Thyroid gland (tissue), 4 donors: ENCODE measurements at regions not wholly inside any gene's neighbourhood (a gene's known extent, or its start where the extent isn't known, plus 50 kb on each side); places are given as distances from the start of the nearest gene placed in this dataset.

Experiments used
- DNase-seq, 2 donors: peaks; one replicate each; pipeline ENCODE4 v3.0.0-alpha.2; 2019
- H3K27ac ChIP-seq, 3 donors: fragments of 200-600 bp; sonication (generic); 1 replicate in 2 of 3; 2 replicates in 1 of 3; pipeline ENCODE4 v1.5.1; 2016 to 2019; ENCODE audit warnings: mild to moderate bottlenecking in 1 of 3, moderate library complexity in 1 of 3
- H3K27me3 ChIP-seq: fragments of 200-600 bp; sonication (generic); one replicate; pipeline ENCODE4 v1.5.1; 2019
- H3K36me3 ChIP-seq, 2 donors: fragments of 200-600 bp; sonication (generic); one replicate each; pipeline ENCODE4 v1.5.1; 2016 to 2019
- H3K4me1 ChIP-seq, 2 donors: fragments of 200-600 bp; sonication (generic); one replicate each; pipeline ENCODE4 v1.5.1; 2017 to 2019
- H3K4me3 ChIP-seq, 3 donors: fragments of 200-600 bp; sonication (generic); replicated peaks in 1 of 3; 1 replicate in 2 of 3; 2 replicates in 1 of 3; pipeline ENCODE4 v1.5.1; 2016; ENCODE audit warnings: mild to moderate bottlenecking in 1 of 3
- H3K9me3 ChIP-seq: fragments of 200-600 bp; sonication (generic); one replicate; pipeline ENCODE4 v1.5.1; 2017
- POLR2A ChIP-seq, 2 donors: fragments of 450-650 bp; IDR thresholded peaks; one replicate each; pipeline ENCODE4 v1.6.1; 2017; ENCODE audit warnings: antibody characterized with exemption in 2 of 2, mild to moderate bottlenecking in 2 of 2, moderate library complexity in 1 of 2
- WGBS, 2 donors: methylation state at CpG; one replicate each; pipeline ENCODE4 v1.1.5; 2017; 5-methylcytosine and 5-hydroxymethylcytosine counted together
- intact Hi-C: fragments of 100-400 bp; cut with DNase I; formaldehyde crosslinking; loops from one replicate; pipeline ENCODE4 v1.15.1; 2023
- TF ChIP-seq, protein P1 (sequence below), 6 experiments: fragments of 200-600 bp in 3 of 6; fragments of 450-650 bp in 3 of 6; sonication (generic) in 3 of 6; IDR thresholded peaks; one replicate each; pipeline ENCODE4 v1.5.1; 2016 to 2019; ENCODE audit warnings: antibody characterized with exemption in 6 of 6, mild to moderate bottlenecking in 2 of 6, inconsistent platforms in 1 of 6, moderate library complexity in 1 of 6

DNA sequence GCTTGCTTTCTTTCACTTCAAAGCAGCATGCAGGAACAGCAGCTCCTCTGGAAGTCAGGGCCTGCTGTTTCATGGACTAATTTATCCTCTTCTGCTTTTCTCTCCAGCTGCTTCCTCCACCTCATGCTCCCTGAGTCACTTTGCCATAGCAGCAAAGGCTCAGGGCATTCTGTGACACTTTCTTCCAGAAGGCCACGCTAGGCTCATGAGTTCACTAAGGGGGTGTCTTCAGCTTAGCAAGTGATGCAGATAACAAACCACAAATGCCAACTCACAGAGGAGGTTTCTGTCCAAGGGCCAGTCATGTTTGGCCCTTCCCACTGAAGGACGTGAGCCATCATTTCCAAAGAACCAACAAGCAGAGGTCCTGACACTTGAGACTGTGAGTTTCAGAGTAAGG, 200.2 kb downstream of the ADGRA3 start:
- intact Hi-C loops: no loop called here
- H3K4me3 ChIP-seq: no peak overlapping the region
- H3K9me3 ChIP-seq: no peaks in the 10 kb centered on the region
- H3K36me3 ChIP-seq: no peaks in the 10 kb centered on the region
- H3K27me3 ChIP-seq: no peaks in the 10 kb centered on the region
- TF ChIP-seq, protein P1, sequence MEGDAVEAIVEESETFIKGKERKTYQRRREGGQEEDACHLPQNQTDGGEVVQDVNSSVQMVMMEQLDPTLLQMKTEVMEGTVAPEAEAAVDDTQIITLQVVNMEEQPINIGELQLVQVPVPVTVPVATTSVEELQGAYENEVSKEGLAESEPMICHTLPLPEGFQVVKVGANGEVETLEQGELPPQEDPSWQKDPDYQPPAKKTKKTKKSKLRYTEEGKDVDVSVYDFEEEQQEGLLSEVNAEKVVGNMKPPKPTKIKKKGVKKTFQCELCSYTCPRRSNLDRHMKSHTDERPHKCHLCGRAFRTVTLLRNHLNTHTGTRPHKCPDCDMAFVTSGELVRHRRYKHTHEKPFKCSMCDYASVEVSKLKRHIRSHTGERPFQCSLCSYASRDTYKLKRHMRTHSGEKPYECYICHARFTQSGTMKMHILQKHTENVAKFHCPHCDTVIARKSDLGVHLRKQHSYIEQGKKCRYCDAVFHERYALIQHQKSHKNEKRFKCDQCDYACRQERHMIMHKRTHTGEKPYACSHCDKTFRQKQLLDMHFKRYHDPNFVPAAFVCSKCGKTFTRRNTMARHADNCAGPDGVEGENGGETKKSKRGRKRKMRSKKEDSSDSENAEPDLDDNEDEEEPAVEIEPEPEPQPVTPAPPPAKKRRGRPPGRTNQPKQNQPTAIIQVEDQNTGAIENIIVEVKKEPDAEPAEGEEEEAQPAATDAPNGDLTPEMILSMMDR (IDR thresholded peaks at IDR 0.05): no peak
- no peak for TF ChIP-seq POLR2A (IDR thresholded peaks at IDR 0.05)
- DNase-seq: no peak
- no peaks in the 10 kb centered on the region for H3K4me1 ChIP-seq
- 60 to 70% methylated on average over 2 of the region's 2 CpGs for WGBS, 2 donors
- H3K27ac ChIP-seq: no peak overlapping the region

DNA sequence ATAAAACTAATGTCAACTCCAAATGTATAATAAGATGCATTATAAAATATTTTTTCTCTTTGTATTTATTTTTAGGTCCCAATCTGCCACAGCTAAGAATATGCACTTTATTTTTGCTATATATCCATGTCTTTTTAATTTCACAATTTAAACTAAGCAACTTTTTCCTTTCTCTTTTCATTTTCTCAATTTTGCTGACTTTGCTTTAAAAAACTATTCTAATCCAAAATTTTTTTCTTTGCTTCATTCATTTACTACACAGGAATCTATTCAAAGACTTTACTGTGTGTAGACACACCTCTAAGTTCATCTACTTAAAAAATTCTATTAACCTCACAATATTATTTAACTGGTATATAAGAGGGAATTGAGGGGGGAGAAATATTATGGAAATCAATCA, 201.9 kb downstream of the ADGRA3 start:
- intact Hi-C loops: no loop called here
- Histone ChIP-seq H3K9me3 (no peaks in the 10 kb centered on the region), H3K27ac (no peak overlapping the region), H3K27me3 (no peaks in the 10 kb centered on the region), H3K36me3 (no peaks in the 10 kb centered on the region), H3K4me1 (no peaks in the 10 kb centered on the region), H3K4me3 (no peak overlapping the region)
- DNase-seq: no peak
- TF ChIP-seq, protein P1 (IDR thresholded peaks at IDR 0.05): no peak
- TF ChIP-seq POLR2A (IDR thresholded peaks at IDR 0.05): no peak

DNA sequence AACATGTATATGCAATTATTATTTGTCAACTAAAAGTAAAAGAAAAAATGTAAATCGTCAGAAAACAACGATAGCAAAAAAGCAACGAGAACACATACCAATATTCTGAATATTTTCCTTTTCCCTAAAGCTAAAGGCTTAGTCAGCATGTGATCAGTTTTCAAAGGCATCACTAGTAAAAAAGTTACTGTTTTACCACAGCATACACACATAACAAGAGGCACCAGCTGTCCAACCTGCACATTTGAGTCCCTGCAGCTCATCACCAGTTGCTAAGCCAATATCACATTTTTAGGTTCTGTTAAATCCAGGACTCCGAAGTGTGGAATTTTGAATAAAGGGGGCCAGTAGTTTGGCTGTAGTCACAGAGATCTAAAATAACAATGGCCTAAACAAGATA, 203.8 kb downstream of the ADGRA3 start:
- Histone ChIP-seq H3K9me3 (no peaks in the 10 kb centered on the region), H3K4me3 (no peak overlapping the region), H3K36me3 (no peaks in the 10 kb centered on the region), H3K4me1 (no peaks in the 10 kb centered on the region), H3K27ac (no peak overlapping the region), H3K27me3 (no peaks in the 10 kb centered on the region)
- DNase-seq: no peak
- WGBS, 2 donors: 89 to 94% methylated on average over 4 of the region's 4 CpGs
- TF ChIP-seq POLR2A (IDR thresholded peaks at IDR 0.05): no peak
- TF ChIP-seq, protein P1 (IDR thresholded peaks at IDR 0.05): no peak
- intact Hi-C loops: no loop called here

DNA sequence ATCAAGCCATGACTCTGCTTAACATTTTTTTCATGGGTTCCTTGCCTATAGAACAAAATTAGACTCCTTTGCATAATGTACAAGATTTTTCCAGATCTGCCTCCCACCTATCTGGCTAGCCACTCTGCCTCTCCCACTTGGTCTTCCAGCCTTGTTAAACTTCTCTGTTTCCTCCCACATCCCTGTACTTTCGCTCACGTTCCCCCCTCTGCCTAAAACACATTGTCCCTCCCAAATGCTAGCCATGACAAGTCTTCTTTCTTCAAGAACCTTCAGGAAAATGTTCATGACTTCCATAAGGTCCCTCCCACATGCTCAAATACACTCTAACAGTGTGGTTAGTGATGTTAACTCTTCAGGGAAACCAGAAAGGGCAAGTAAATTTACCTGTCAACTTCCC, 214.6 kb downstream of the ADGRA3 start:
- Histone ChIP-seq H3K27me3 (no peaks in the 10 kb centered on the region), H3K4me1 (no peaks in the 10 kb centered on the region), H3K27ac (no peak overlapping the region), H3K9me3 (no peaks in the 10 kb centered on the region), H3K4me3 (no peak overlapping the region), H3K36me3 (no peaks in the 10 kb centered on the region)
- intact Hi-C loops: no loop called here
- DNase-seq: no peak
- WGBS, 2 donors: 90% methylated on average over 2 of the region's 2 CpGs
- TF ChIP-seq, protein P1 (IDR thresholded peaks at IDR 0.05): no peak
- TF ChIP-seq POLR2A (IDR thresholded peaks at IDR 0.05): no peak

- Histone ChIP-seq H3K27me3 (no peaks in the 10 kb centered on the region), H3K36me3 (no peaks in the 10 kb centered on the region), H3K4me3 (no peak overlapping the region), H3K4me1 (no peaks in the 10 kb centered on the region), H3K27ac (no peak overlapping the region), H3K9me3 (no peaks in the 10 kb centered on the region)
- TF ChIP-seq, protein P1 (IDR thresholded peaks at IDR 0.05): no peak
- TF ChIP-seq POLR2A (IDR thresholded peaks at IDR 0.05): no peak
- no peak for DNase-seq
- intact Hi-C loops: no loop called here
- 67 to 69% methylated on average over 3 of the region's 3 CpGs for WGBS, 2 donors
Measured at GRCh38 chr4:22299678-22300077, 216.2 kb downstream of the ADGRA3 start.
